IMR-90 (cell line): ENCODE measurements at regions not wholly inside any gene's neighbourhood (a gene's known extent, or its start where the extent isn't known, plus 50 kb on each side); places are given as distances from the start of the nearest gene placed in this dataset.

Experiments
- ATAC-seq: fragments of 200-7000 bp; cut with Tn5 transposase; 2 replicates; pipeline ENCODE4 v1.9.1; 2020; ENCODE audit warnings: low read depth, mild to moderate bottlenecking, moderate library complexity
- BruUV-seq: library from RNA; stranded (reverse); fragments of 400-500 nt; replicated peaks from 2 replicates; lab custom pipeline; 2021; lab: Mats Ljungman, UMichigan
- CTCF ChIA-PET: fragments of 300-600 bp; formaldehyde crosslinking; extraction: SDS; loops from one replicate; lab custom pipeline; 2021; ENCODE audit warnings: antibody characterized with exemption; lab: Yijun Ruan, JAX
- POLR2A ChIA-PET: fragments of 300-600 bp; sonication (Branson Sonifier 250); formaldehyde crosslinking; loops from one replicate; lab custom pipeline; 2022; ENCODE audit warnings: antibody characterized with exemption; ENCODE audit not compliant: unreplicated experiment; lab: Charles Lee
- DNase-seq: peaks from one replicate; pipeline ENCODE4 v3.0.0; 2013
- H2AFZ ChIP-seq: replicated peaks from 2 replicates; pipeline ENCODE3; 2013; ENCODE audit warnings: low read length, mild to moderate bottlenecking; ENCODE audit not compliant: poor library complexity
- H2AK5ac ChIP-seq: 2 replicates; pipeline ENCODE4 v1.6.1; 2013; ENCODE audit warnings: low read depth, low read length, inconsistent platforms
- H2AK9ac ChIP-seq: replicated peaks from 2 replicates; pipeline ENCODE3; 2013; ENCODE audit warnings: mild to moderate bottlenecking, low read depth, low read length, moderate library complexity; ENCODE audit not compliant: poor library complexity
- H2BK120ac ChIP-seq: 2 replicates; pipeline ENCODE4 v1.6.1; 2013; ENCODE audit warnings: low read depth, low read length, inconsistent platforms
- H2BK15ac ChIP-seq: 3 replicates; pipeline ENCODE4 v1.6.1; 2013; ENCODE audit warnings: low read depth, low read length, inconsistent platforms
- H2BK20ac ChIP-seq: 2 replicates; pipeline ENCODE4 v1.6.1; 2013; ENCODE audit warnings: low read depth, mild to moderate bottlenecking, inconsistent platforms, low read length, moderate library complexity
- H2BK5ac ChIP-seq: 2 replicates; pipeline ENCODE4 v1.6.1; 2013; ENCODE audit warnings: mild to moderate bottlenecking, low read depth, low read length, inconsistent platforms; ENCODE audit not compliant: poor library complexity, severe bottlenecking
- H3K14ac ChIP-seq: replicated peaks from 2 replicates; pipeline ENCODE4 v1.6.1; 2013; ENCODE audit warnings: low read depth, low read length, inconsistent platforms
- H3K18ac ChIP-seq: 2 replicates; pipeline ENCODE4 v1.6.1; 2013; ENCODE audit warnings: low read depth, low read length, control low read depth
- H3K23ac ChIP-seq: 2 replicates; pipeline ENCODE4 v1.6.1; 2013; ENCODE audit warnings: low read depth, low read length, inconsistent platforms
- H3K27ac ChIP-seq: 2 replicates; pipeline ENCODE4 v1.5.1; 2013; ENCODE audit warnings: mild to moderate bottlenecking, control low read depth, low read length; ENCODE audit not compliant: insufficient read depth
- H3K27me3 ChIP-seq: 2 replicates; pipeline ENCODE4 v1.6.1; 2013; ENCODE audit warnings: low read length; ENCODE audit not compliant: control insufficient read depth, insufficient read depth
- H3K36me3 ChIP-seq: 2 replicates; pipeline ENCODE4 v1.6.1; 2013; ENCODE audit warnings: low read length, mixed read lengths; ENCODE audit not compliant: control insufficient read depth, insufficient read depth
- H3K4ac ChIP-seq: 2 replicates; pipeline ENCODE4 v1.6.1; 2013; ENCODE audit warnings: low read depth, low read length, inconsistent platforms
- H3K4me1 ChIP-seq: 2 replicates; pipeline ENCODE4 v1.6.1; 2013; ENCODE audit warnings: low read length, mixed read lengths; ENCODE audit not compliant: control insufficient read depth, insufficient read depth
- H3K4me2 ChIP-seq: 2 replicates; pipeline ENCODE4 v1.6.1; 2013; ENCODE audit warnings: low read depth, mild to moderate bottlenecking, control low read depth, low read length, moderate library complexity
- H3K4me3 ChIP-seq: 2 replicates; pipeline ENCODE4 v1.5.1; 2013; ENCODE audit warnings: low read depth, mild to moderate bottlenecking, control low read depth, low read length, moderate library complexity; ENCODE audit not compliant: insufficient read depth
- H3K56ac ChIP-seq: 2 replicates; pipeline ENCODE4 v1.6.1; 2013; ENCODE audit warnings: low read length, inconsistent platforms; ENCODE audit not compliant: insufficient read depth; ENCODE audit errors: extremely low read depth
- H3K79me1 ChIP-seq, 2 experiments: 2 replicates each; pipeline ENCODE4 v1.6.1; 2013; ENCODE audit warnings: low read length in 2 of 2, inconsistent platforms in 1 of 2, low read depth in 1 of 2
- H3K9ac ChIP-seq: 2 replicates; pipeline ENCODE4 v1.6.1; 2013; ENCODE audit warnings: low read depth, low read length, control low read depth
- H3K9me1 ChIP-seq: 2 replicates; pipeline ENCODE4 v1.6.1; 2013; ENCODE audit warnings: low read length, inconsistent platforms; ENCODE audit not compliant: insufficient read depth
- H3K9me3 ChIP-seq: 2 replicates; pipeline ENCODE4 v1.6.1; 2013; ENCODE audit warnings: low read length; ENCODE audit not compliant: control insufficient read depth, insufficient read depth
- H4K20me1 ChIP-seq: 2 replicates; pipeline ENCODE4 v1.6.1; 2013; ENCODE audit warnings: low read length, inconsistent platforms; ENCODE audit not compliant: insufficient read depth
- H4K5ac ChIP-seq: 2 replicates; pipeline ENCODE4 v1.6.1; 2013; ENCODE audit warnings: mild to moderate bottlenecking, low read depth, low read length, control low read depth
- H4K8ac ChIP-seq, 2 experiments: 2 replicates each; pipeline ENCODE4 v1.6.1; 2013; ENCODE audit warnings: low read depth in 2 of 2, low read length in 2 of 2, control low read depth in 1 of 2, inconsistent platforms in 1 of 2
- H4K91ac ChIP-seq: 2 replicates; pipeline ENCODE4 v1.6.1; 2013; ENCODE audit warnings: low read depth, low read length, inconsistent platforms; ENCODE audit not compliant: insufficient read depth
- BHLHE40 ChIP-seq: fragments of 150-350 bp; IDR thresholded peaks from 2 replicates; pipeline ENCODE4 v1.6.1; 2016; ENCODE audit warnings: mild to moderate bottlenecking, low read depth, low read length
- CEBPB ChIP-seq: IDR thresholded peaks from 2 replicates; pipeline ENCODE4 v1.6.1; 2012; ENCODE audit warnings: low read depth, low read length, improper control_type of control experiment
- CHD1 ChIP-seq: IDR thresholded peaks from 2 replicates; pipeline ENCODE4 v1.6.1; 2012; ENCODE audit warnings: low read depth, low read length, improper control_type of control experiment
- CTCF ChIP-seq: conservative IDR thresholded peaks from 2 replicates; pipeline ENCODE4 v1.5.1; 2012; ENCODE audit warnings: mild to moderate bottlenecking, low read depth, low read length, improper control_type of control experiment
- ELK1 ChIP-seq: fragments of 150-350 bp; IDR thresholded peaks from 2 replicates; pipeline ENCODE4 v1.6.1; 2016; ENCODE audit warnings: low read depth, mild to moderate bottlenecking, low read length, moderate library complexity, borderline replicate concordance
- FOS ChIP-seq: fragments of 150-350 bp; IDR thresholded peaks from 2 replicates; pipeline ENCODE4 v1.6.1; 2016; ENCODE audit warnings: low read depth, low read length
- MAFK ChIP-seq: IDR thresholded peaks from 2 replicates; pipeline ENCODE4 v1.6.1; 2012; ENCODE audit warnings: low read depth, low read length, improper control_type of control experiment
- MAZ ChIP-seq: IDR thresholded peaks from 2 replicates; pipeline ENCODE4 v1.6.1; 2012; ENCODE audit warnings: low read depth, mild to moderate bottlenecking, low read length, improper control_type of control experiment, moderate library complexity, borderline replicate concordance
- MXI1 ChIP-seq: IDR thresholded peaks from 2 replicates; pipeline ENCODE4 v1.6.1; 2012; ENCODE audit warnings: low read depth, mild to moderate bottlenecking, low read length, moderate library complexity, borderline replicate concordance
- NFE2L2 ChIP-seq: fragments of 150-350 bp; IDR thresholded peaks from 2 replicates; pipeline ENCODE4 v1.6.1; 2016; ENCODE audit warnings: low read depth, mild to moderate bottlenecking, low read length
- POLR2A ChIP-seq: IDR thresholded peaks from 2 replicates; pipeline ENCODE4 v1.6.1; 2012; ENCODE audit warnings: mild to moderate bottlenecking, low read depth, low read length
- RAD21 ChIP-seq: IDR thresholded peaks from 2 replicates; pipeline ENCODE4 v1.6.1; 2012; ENCODE audit warnings: low read length, improper control_type of control experiment
- RCOR1 ChIP-seq: IDR thresholded peaks from 2 replicates; pipeline ENCODE4 v1.6.1; 2012; ENCODE audit warnings: mild to moderate bottlenecking, low read length, improper control_type of control experiment; ENCODE audit not compliant: insufficient replicate concordance
- RFX5 ChIP-seq: IDR thresholded peaks from 2 replicates; pipeline ENCODE4 v1.8.0; 2012; ENCODE audit warnings: low read depth, mild to moderate bottlenecking, low read length, moderate library complexity
- SMC3 ChIP-seq: fragments of 150-350 bp; IDR thresholded peaks from 2 replicates; pipeline ENCODE4 v1.6.1; 2016; ENCODE audit warnings: low read depth, mild to moderate bottlenecking, antibody characterized with exemption, low read length, moderate library complexity
- USF2 ChIP-seq: fragments of 150-350 bp; IDR thresholded peaks from 2 replicates; pipeline ENCODE4 v1.6.1; 2017; ENCODE audit warnings: mild to moderate bottlenecking, antibody characterized with exemption, low read length, low read depth
- WGBS, 2 experiments: methylation state at CpG; one replicate each; pipeline versions ENCODE4 v1.1.5 to v1.1.7; 2013; ENCODE audit warnings: missing lambda C conversion rate in 2 of 2; ENCODE audit not compliant: insufficient read length in 1 of 2; ENCODE audit errors: extremely low coverage in 2 of 2; 5-methylcytosine and 5-hydroxymethylcytosine counted together
- dilution Hi-C: fragments of 300-500 bp; cut with HindIII; formaldehyde crosslinking; loops from one replicate; pipeline ENCODE4 v1.14.3; 2018; ENCODE audit warnings: low sequenced_read_pairs; ENCODE audit not compliant: unreplicated experiment
- in situ Hi-C: fragments of 300-500 bp; cut with MboI; formaldehyde crosslinking; loops from 3 replicates; pipeline ENCODE4 v1.14.3; 2019; ENCODE audit warnings: low sequenced_read_pairs, inconsistent platforms, mixed read lengths
- intact Hi-C: fragments of 100-400 bp; cut with micrococcal nuclease; formaldehyde crosslinking; loops from 2 replicates; pipeline ENCODE4 v1.10.0; 2022

- Histone ChIP-seq H3K14ac (no peak overlapping the region), H4K91ac (no peak overlapping the region), H3K4ac (no peak overlapping the region), H3K79me1 (no peaks in the 10 kb centered on the region), H4K8ac (no peak overlapping the region), H2BK20ac (no peak overlapping the region), H2AK9ac (no peak overlapping the region), H3K4me2 (peak overlapping the region; percentile 64), H2BK120ac (no peak overlapping the region), H3K4me1 (no peaks in the 10 kb centered on the region), H2AFZ (no peak overlapping the region), H3K36me3 (no peaks in the 10 kb centered on the region), H3K9me1 (no peaks in the 10 kb centered on the region), H3K56ac (no peak overlapping the region), H3K18ac (no peak overlapping the region), H4K20me1 (no peaks in the 10 kb centered on the region), H3K27me3 (no peaks in the 10 kb centered on the region), H3K23ac (no peak overlapping the region), H3K9me3 (no peaks in the 10 kb centered on the region), H2BK5ac (no peak overlapping the region), H2AK5ac (no peak overlapping the region), H2BK15ac (no peak overlapping the region), H3K9ac (no peak overlapping the region), H3K27ac (no peak overlapping the region), H4K5ac (no peak overlapping the region), H3K4me3 (no peak overlapping the region; the same call in 1 of the 2 replicates)
- intact Hi-C loops, result no loop called here
- no peak for TF ChIP-seq ELK1
- TF ChIP-seq NFE2L2, result no peak
- no peak for TF ChIP-seq MAZ
- TF ChIP-seq USF2, result no peak
- TF ChIP-seq CHD1, result no peak
- no peak for TF ChIP-seq MAFK
- TF ChIP-seq POLR2A, result no peak
- no peak for TF ChIP-seq BHLHE40
- TF ChIP-seq MXI1, result no peak
- no peak for TF ChIP-seq RAD21
- TF ChIP-seq RCOR1, result no peak
- TF ChIP-seq FOS, result no peak
- TF ChIP-seq SMC3, result no peak
- TF ChIP-seq CEBPB, result no peak
- no peak for TF ChIP-seq RFX5
- TF ChIP-seq CTCF, result no peak
- ChIA-PET CTCF (no interaction called here), POLR2A (no interaction called here)
- no TSS peak for BruUV-seq
- DNase-seq (no peak), ATAC-seq (no peak)
- dilution Hi-C loops, result no loop called here
- in situ Hi-C loops, result no loop called here
- WGBS, 2 experiments, result no CpG with 5 or more reads among the region's 6 CpGs
These were observed 113.8 kb upstream of the RGPD4 start for GRCh38 chr2:107712857-107713256.
